ENCODE measurements at regions not wholly inside any gene's neighbourhood (a gene's known extent, or its start where the extent isn't known, plus 50 kb on each side); places are given as distances from the start of the nearest gene placed in this dataset.

GRCh38 chr9:93830012-93830596 lies 125.1 kb downstream of the BARX1 start:
- no peak for ATAC-seq
- TF ChIP-seq ZNF70 (CRISPR knock-in tag; IDR thresholded peaks at IDR 0.05) = no peak
- no peak for TF ChIP-seq OSR1 (CRISPR knock-in tag; IDR thresholded peaks at IDR 0.05)
- TF ChIP-seq ISL1 (CRISPR knock-in tag; IDR thresholded peaks at IDR 0.05) = no peak
- no peak for TF ChIP-seq PATZ1 (CRISPR knock-in tag; IDR thresholded peaks at IDR 0.05; ENCODE audit: borderline replicate concordance)
- no peak for TF ChIP-seq PPARA (CRISPR knock-in tag; IDR thresholded peaks at IDR 0.05; ENCODE audit: borderline replicate concordance)
- no peak for TF ChIP-seq CSDC2 (CRISPR knock-in tag; IDR thresholded peaks at IDR 0.05)
- TF ChIP-seq CREB5 (CRISPR knock-in tag; IDR thresholded peaks at IDR 0.05; ENCODE audit: low read depth) = no peak
- no peak for TF ChIP-seq CSRNP3 (CRISPR knock-in tag; IDR thresholded peaks at IDR 0.05)
- TF ChIP-seq ZNF565 (CRISPR knock-in tag; conservative IDR thresholded peaks at IDR 0.05; ENCODE audit: low read depth) = no peak
- no peak for TF ChIP-seq ZFP30 (CRISPR knock-in tag; IDR thresholded peaks at IDR 0.05)

GRCh38 chr9:93829271-93830011 lies 125.7 kb downstream of the BARX1 start:
- no peak for TF ChIP-seq ZNF565 (CRISPR knock-in tag; conservative IDR thresholded peaks at IDR 0.05; ENCODE audit: low read depth)
- no peak for TF ChIP-seq OSR1 (CRISPR knock-in tag; IDR thresholded peaks at IDR 0.05)
- no peak for TF ChIP-seq CSRNP3 (CRISPR knock-in tag; IDR thresholded peaks at IDR 0.05)
- no peak for TF ChIP-seq PPARA (CRISPR knock-in tag; IDR thresholded peaks at IDR 0.05; ENCODE audit: borderline replicate concordance)
- no peak for TF ChIP-seq ISL1 (CRISPR knock-in tag; IDR thresholded peaks at IDR 0.05)
- no peak for TF ChIP-seq ZNF70 (CRISPR knock-in tag; IDR thresholded peaks at IDR 0.05)
- TF ChIP-seq TCF4 (CRISPR knock-in tag; IDR thresholded peaks at IDR 0.05; ENCODE audit: borderline replicate concordance) = no peak
- no peak for ATAC-seq

GRCh38 chr9:93828331-93829097 lies 126.6 kb downstream of the BARX1 start:
- TF ChIP-seq ESRRG (CRISPR knock-in tag; IDR thresholded peaks at IDR 0.05) (no peak), POU6F1 (CRISPR knock-in tag; IDR thresholded peaks at IDR 0.05; ENCODE audit: borderline replicate concordance, low read depth) (no peak), CSDC2 (CRISPR knock-in tag; IDR thresholded peaks at IDR 0.05) (no peak), CREB5 (CRISPR knock-in tag; IDR thresholded peaks at IDR 0.05; ENCODE audit: low read depth) (no peak), ZFP3 (CRISPR knock-in tag; IDR thresholded peaks at IDR 0.05) (no peak), ZNF8 (CRISPR knock-in tag; IDR thresholded peaks at IDR 0.05) (no peak), ZNF70 (CRISPR knock-in tag; IDR thresholded peaks at IDR 0.05) (no peak), CSRNP3 (CRISPR knock-in tag; IDR thresholded peaks at IDR 0.05) (no peak), ZNF565 (CRISPR knock-in tag; conservative IDR thresholded peaks at IDR 0.05; ENCODE audit: low read depth) (no peak), TCF4 (CRISPR knock-in tag; IDR thresholded peaks at IDR 0.05; ENCODE audit: borderline replicate concordance) (no peak)
- ATAC-seq = no peak
